NCI-H82 (cell line): ENCODE measurements at regions not wholly inside any gene's neighbourhood (a gene's known extent, or its start where the extent isn't known, plus 50 kb on each side); places are given as distances from the start of the nearest gene placed in this dataset.
A peak's percentile ranks its signal among the peaks of the same experiment; 100 is the strongest.
"Not testable (repeated sequence)": the region's sequence is repeated elsewhere in the genome, so short reads cannot be mapped to it uniquely, and the experiment has no call there.

ENCODE experiments used
- DNase-seq: peaks from one replicate; lab custom pipeline; 2025; lab: John Stamatoyannopoulos, UW

- DNase-seq = no peak
Measured at GRCh38 chr9:74092491-74092834, 404.7 kb upstream of the RORB start.

- DNase-seq = not testable (repeated sequence)
Measured at GRCh38 chr9:74094037-74094436, 403.1 kb upstream of the RORB start.

GRCh38 chr9:74094766-74095165 lies 402.4 kb upstream of the RORB start:
- no peak for DNase-seq

- DNase-seq = no peak
Measured at GRCh38 chr9:74095925-74096324, 401.2 kb upstream of the RORB start.

- no peak for DNase-seq
Measured at GRCh38 chr9:74096420-74096819, 400.7 kb upstream of the RORB start.

GRCh38 chr9:74100042-74100441 lies 397.1 kb upstream of the RORB start:
- DNase-seq = no peak

GRCh38 chr9:74102148-74102547 lies 395.0 kb upstream of the RORB start:
- DNase-seq = not testable (repeated sequence)

GRCh38 chr9:74102702-74103101 lies 394.4 kb upstream of the RORB start:
- no peak for DNase-seq

GRCh38 chr9:74107692-74108091 lies 389.4 kb upstream of the RORB start:
- DNase-seq = no peak

GRCh38 chr9:74115976-74116375 lies 381.2 kb upstream of the RORB start:
- no peak for DNase-seq

- DNase-seq = no peak
Measured at GRCh38 chr9:74117151-74117550, 380.0 kb upstream of the RORB start.

- no peak for DNase-seq
Measured at GRCh38 chr9:74117731-74118130, 379.4 kb upstream of the RORB start.

- DNase-seq = no peak
Measured at GRCh38 chr9:74120061-74120460, 377.1 kb upstream of the RORB start.

- DNase-seq = no peak
Measured at GRCh38 chr9:74120470-74120869, 376.7 kb upstream of the RORB start.

- no peak for DNase-seq
Measured at GRCh38 chr9:74122216-74122615, 374.9 kb upstream of the RORB start.

GRCh38 chr9:74122661-74123060 lies 374.5 kb upstream of the RORB start:
- DNase-seq = no peak

GRCh38 chr9:74125941-74126340 lies 371.2 kb upstream of the RORB start:
- DNase-seq = no peak

- DNase-seq = peak; percentile 3
Measured at GRCh38 chr9:74132986-74133385, 364.1 kb upstream of the RORB start.

GRCh38 chr9:74133921-74134320 lies 363.2 kb upstream of the RORB start:
- no peak for DNase-seq

- DNase-seq = no peak
Measured at GRCh38 chr9:74138182-74138581, 359.0 kb upstream of the RORB start.

GRCh38 chr9:74140141-74140540 lies 357.0 kb upstream of the RORB start:
- no peak for DNase-seq

GRCh38 chr9:74147906-74148305 lies 349.2 kb upstream of the RORB start:
- DNase-seq = no peak

GRCh38 chr9:74172874-74173273 lies 324.3 kb upstream of the RORB start:
- DNase-seq = no peak

GRCh38 chr9:74173284-74173683 lies 323.9 kb upstream of the RORB start:
- DNase-seq = no peak

GRCh38 chr9:74197771-74198170 lies 299.4 kb upstream of the RORB start:
- DNase-seq = not testable (repeated sequence)
